GM12875 (cell line): ENCODE measurements at regions not wholly inside any gene's neighbourhood (a gene's known extent, or its start where the extent isn't known, plus 50 kb on each side); places are given as distances from the start of the nearest gene placed in this dataset.

ENCODE experiments used
- H3K4me3 ChIP-seq: one replicate; pipeline ENCODE4 v1.5.1; 2011; ENCODE audit warnings: low read depth, low read length, control low read depth
- TF ChIP-seq, protein P1 (sequence below): IDR thresholded peaks from 2 replicates; pipeline ENCODE4 v1.5.1; 2011; ENCODE audit warnings: low read depth, mild to moderate bottlenecking, control low read depth, inconsistent platforms, low read length, moderate library complexity, borderline replicate concordance; ENCODE audit not compliant: insufficient read depth

DNA sequence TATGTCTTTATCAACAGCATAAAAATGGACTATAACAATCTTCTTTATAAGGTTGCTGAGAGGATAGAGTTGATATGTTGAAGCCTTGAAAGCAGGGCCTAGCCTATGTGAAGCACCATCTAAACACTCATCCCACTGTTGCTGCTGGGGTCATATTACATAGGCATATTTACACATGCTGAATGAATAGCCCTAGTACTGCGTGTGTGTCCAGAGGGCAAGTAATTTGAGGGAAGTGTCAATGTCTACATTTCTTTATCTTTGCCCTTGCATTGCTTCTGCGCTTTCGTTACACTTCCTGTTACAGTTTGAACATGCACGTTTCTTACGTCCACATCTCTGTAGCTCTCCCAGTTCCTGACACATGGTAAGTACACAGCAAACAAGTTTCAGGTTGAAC, 280.3 kb upstream of the ATP5MC3 start:
- TF ChIP-seq, protein P1, sequence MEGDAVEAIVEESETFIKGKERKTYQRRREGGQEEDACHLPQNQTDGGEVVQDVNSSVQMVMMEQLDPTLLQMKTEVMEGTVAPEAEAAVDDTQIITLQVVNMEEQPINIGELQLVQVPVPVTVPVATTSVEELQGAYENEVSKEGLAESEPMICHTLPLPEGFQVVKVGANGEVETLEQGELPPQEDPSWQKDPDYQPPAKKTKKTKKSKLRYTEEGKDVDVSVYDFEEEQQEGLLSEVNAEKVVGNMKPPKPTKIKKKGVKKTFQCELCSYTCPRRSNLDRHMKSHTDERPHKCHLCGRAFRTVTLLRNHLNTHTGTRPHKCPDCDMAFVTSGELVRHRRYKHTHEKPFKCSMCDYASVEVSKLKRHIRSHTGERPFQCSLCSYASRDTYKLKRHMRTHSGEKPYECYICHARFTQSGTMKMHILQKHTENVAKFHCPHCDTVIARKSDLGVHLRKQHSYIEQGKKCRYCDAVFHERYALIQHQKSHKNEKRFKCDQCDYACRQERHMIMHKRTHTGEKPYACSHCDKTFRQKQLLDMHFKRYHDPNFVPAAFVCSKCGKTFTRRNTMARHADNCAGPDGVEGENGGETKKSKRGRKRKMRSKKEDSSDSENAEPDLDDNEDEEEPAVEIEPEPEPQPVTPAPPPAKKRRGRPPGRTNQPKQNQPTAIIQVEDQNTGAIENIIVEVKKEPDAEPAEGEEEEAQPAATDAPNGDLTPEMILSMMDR, result no peak
- no peak overlapping the region for H3K4me3 ChIP-seq

DNA sequence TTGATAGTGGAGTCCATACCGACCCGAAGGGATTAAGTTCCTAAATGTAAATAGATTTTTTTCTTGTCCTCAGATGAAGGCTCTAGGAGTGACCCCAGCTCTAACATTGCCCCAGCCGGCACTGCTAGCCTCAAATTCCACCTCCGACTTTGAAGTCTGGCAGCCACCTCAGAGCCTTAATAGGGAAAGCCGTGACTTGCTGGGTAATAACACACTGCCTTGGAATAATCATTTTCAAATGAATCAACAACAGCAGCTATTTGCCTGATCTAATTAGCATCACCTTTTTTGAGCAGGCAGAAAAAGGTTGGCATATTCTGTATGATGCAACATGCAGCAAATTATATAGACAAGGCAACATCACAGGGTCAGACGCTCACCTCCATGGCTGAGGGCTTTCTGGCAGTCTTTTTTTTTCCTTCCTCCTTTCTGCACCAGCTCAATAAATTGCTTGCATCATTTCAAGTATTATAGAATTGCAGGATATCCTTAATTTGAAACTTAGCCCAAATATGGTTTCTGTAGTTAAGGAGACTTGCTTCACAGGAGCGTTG, 276.5 kb upstream of the ATP5MC3 start:
- no peak overlapping the region for H3K4me3 ChIP-seq
- TF ChIP-seq, protein P1, result no peak

DNA sequence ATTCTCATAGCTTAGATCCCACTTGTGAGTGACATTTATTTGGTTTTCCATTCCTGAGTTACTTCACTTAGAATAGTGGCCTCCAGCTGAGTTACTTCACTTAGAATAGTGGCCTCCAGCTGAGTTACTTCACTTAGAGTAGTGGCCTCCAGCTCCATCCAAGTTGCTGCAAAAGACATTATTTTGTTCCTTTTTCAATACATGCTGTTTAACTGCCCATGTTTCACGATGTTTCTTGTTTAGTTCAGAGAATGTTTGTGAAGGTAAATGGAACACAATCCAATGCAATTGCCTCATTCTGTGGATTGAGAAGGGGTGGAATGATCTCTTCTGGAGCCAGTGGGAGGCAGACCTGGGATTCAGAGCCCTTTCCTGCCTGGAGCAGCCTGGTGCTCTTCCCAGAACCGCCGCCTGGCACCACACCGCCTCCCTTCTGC, 273.5 kb upstream of the ATP5MC3 start:
- H3K4me3 ChIP-seq, result no peak overlapping the region
- TF ChIP-seq, protein P1, result no peak

DNA sequence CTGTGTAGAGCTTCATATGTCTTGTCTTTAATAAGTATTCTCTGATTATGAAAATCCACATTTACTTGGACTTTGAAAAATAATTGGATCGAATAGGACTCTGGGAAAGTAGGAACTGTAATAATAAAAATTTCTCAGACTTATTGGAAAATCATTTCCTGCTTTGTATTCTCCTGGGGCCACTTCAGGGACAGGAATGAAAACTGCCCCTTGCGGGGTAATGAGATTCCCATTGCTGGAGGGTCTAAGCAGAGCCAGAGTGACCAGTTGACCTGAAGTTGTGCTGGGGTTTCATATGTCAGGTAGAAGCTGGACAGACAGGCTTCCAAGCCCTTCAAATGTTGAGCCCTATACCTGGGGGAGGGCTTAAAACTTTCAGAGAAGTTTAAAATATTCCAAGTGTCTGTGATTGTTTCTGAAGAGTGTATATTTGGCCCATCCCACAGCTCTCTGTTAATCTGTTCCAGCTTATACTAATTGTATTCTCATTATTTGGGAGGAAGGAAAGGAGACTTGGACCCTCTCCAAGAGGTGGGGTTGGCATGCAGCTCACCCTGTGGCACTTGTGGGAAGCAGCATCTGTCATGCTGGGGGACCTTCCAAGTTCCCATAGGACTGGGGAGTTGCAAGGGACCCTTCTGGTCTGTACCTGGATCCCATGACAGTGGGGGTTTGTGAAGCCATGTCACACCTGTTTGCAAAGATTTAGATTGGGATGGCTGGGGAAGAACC, 268.7 kb upstream of the ATP5MC3 start:
- TF ChIP-seq, protein P1, result no peak

DNA sequence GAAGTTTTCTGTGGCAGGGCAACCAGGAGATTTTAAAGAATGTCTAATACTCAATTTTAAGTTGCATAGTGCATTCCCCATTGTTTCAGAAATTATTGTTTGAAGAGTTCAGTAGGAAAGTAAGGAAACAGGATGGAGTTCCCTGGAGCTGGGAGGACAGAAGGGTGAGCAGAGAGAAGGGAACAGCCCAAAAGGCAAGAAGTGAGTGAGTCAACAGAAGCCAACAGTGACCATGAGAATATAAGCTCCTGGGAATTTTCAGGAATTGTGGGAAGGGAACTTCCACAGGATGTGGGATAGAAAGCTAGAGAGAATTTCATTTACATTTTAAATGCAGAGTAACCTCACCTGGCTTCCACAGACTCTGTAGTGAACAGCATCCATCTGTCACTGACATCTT, 268.1 kb upstream of the ATP5MC3 start:
- H3K4me3 ChIP-seq, result no peak overlapping the region
- TF ChIP-seq, protein P1, result no peak

More for the DNA sequence above, 268.7 kb upstream of the ATP5MC3 start:
- H3K4me3 ChIP-seq, result no peak overlapping the region

DNA sequence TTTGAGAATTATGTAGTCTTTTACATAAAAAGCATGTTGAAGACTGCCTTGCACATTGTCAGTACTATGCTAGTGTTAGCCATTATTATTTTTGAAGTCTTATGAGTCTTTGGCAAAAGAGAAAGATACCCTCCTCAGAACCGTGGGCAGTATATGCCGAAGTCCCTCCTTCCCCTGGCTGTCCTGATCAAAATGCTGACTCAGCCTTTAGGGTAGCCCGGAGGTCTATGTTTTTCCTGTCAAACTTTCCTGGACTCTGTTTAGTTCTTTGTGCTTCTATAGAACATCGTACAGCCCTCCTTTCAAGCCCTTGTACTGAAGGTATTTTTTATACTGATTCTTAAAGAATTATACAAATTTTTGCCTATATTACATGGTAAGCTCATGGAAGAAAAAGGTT, 264.7 kb upstream of the ATP5MC3 start:
- H3K4me3 ChIP-seq, result no peak overlapping the region
- TF ChIP-seq, protein P1, result no peak

DNA sequence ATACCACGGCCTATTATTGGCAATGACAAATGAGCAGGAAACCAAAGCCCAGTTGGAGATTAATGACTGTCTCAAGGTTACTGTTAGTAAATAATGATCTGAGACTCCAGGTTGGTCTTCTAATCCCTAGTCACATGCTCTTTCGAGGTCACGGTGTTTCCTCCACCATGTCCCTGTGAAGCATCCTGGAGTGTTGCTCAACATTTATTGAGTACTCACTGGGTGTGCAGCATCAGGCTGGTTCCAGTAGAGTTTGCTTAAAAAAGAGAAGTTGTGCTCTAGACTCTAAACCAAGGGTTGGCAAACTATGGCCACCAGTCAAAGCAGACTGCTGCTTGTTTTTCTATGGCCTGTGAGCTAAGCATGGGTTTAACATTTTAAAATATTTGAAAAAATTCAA, 263.8 kb upstream of the ATP5MC3 start:
- no peak overlapping the region for H3K4me3 ChIP-seq
- TF ChIP-seq, protein P1, result no peak
